Left lobe of liver (tissue), 2 donors: ENCODE measurements at regions not wholly inside any gene's neighbourhood (a gene's known extent, or its start where the extent isn't known, plus 50 kb on each side); places are given as distances from the start of the nearest gene placed in this dataset.
"Not testable (repeated sequence)": the region's sequence is repeated elsewhere in the genome, so short reads cannot be mapped to it uniquely, and the experiment has no call there.

ENCODE experiments used
- ATAC-seq: fragments of 200-7000 bp; cut with Tn5 transposase; one replicate; pipeline ENCODE4 v1.9.1; 2020; ENCODE audit warnings: mild to moderate bottlenecking, moderate library complexity
- DNase-seq: peaks from one replicate; pipeline ENCODE4 v3.0.0-alpha.2; 2020; ENCODE audit warnings: low spot score
- donor health status: DM: no; HTN: no; CAD: no; lungs with moderate emphysema.
- donor health status: DM: no; HTN: yes; CAD: no.

GRCh38 chr3:18086078-18086477, 339.1 kb downstream of the SATB1 start:
- ATAC-seq, result no peak
- DNase-seq, result no peak

- DNase-seq (no peak), ATAC-seq (no peak)
Observed at GRCh38 chr3:18085429-18085828, 339.7 kb downstream of the SATB1 start.

GRCh38 chr3:18083273-18083590, 340.8 kb upstream of the TBC1D5 start:
- ATAC-seq, DNase-seq: not testable (repeated sequence)

GRCh38 chr3:18082551-18083272, 340.3 kb upstream of the TBC1D5 start:
- DNase-seq, result no peak
- ATAC-seq, result no peak

- ATAC-seq, result no peak
- DNase-seq, result no peak
Observed at GRCh38 chr3:18080198-18080689, 337.8 kb upstream of the TBC1D5 start.

GRCh38 chr3:18079739-18080138, 337.3 kb upstream of the TBC1D5 start:
- no peak for DNase-seq

GRCh38 chr3:18079062-18079461, 336.6 kb upstream of the TBC1D5 start:
- ATAC-seq (no peak), DNase-seq (no peak)

More at GRCh38 chr3:18079739-18080138, 337.3 kb upstream of the TBC1D5 start:
- ATAC-seq, result no peak

GRCh38 chr3:18077128-18077840, 334.9 kb upstream of the TBC1D5 start:
- ATAC-seq (no peak), DNase-seq (no peak)

- DNase-seq, result no peak
- no peak for ATAC-seq
Observed at GRCh38 chr3:18076301-18076700, 333.9 kb upstream of the TBC1D5 start.

GRCh38 chr3:18075799-18076198, 333.4 kb upstream of the TBC1D5 start:
- ATAC-seq, result no peak
- DNase-seq, result no peak

GRCh38 chr3:18071833-18072232, 329.4 kb upstream of the TBC1D5 start:
- ATAC-seq (no peak), DNase-seq (no peak)

- DNase-seq (no peak), ATAC-seq (no peak)
Observed at GRCh38 chr3:18070944-18071343, 328.5 kb upstream of the TBC1D5 start.

- ATAC-seq (no peak), DNase-seq (no peak)
Observed at GRCh38 chr3:18070231-18070630, 327.8 kb upstream of the TBC1D5 start.

- ATAC-seq (no peak), DNase-seq (no peak)
Observed at GRCh38 chr3:18069568-18069967, 327.1 kb upstream of the TBC1D5 start.

- no peak for DNase-seq
Observed at GRCh38 chr3:18066899-18067582, 324.6 kb upstream of the TBC1D5 start.

GRCh38 chr3:18064586-18064985, 322.2 kb upstream of the TBC1D5 start:
- DNase-seq (no peak), ATAC-seq (no peak)

More at GRCh38 chr3:18066899-18067582, 324.6 kb upstream of the TBC1D5 start:
- no peak for ATAC-seq

GRCh38 chr3:18062657-18063025, 320.2 kb upstream of the TBC1D5 start:
- DNase-seq (no peak), ATAC-seq (no peak)

- ATAC-seq, result no peak
- no peak for DNase-seq
Observed at GRCh38 chr3:18061737-18062656, 319.6 kb upstream of the TBC1D5 start.

GRCh38 chr3:18058666-18059065, 316.2 kb upstream of the TBC1D5 start:
- ATAC-seq (no peak), DNase-seq (no peak)

GRCh38 chr3:18057471-18058091, 315.1 kb upstream of the TBC1D5 start:
- ATAC-seq, result no peak
- no peak for DNase-seq
